Stimulated activated CD8-positive, alpha-beta memory T cell treated with anti-CD3 and anti-CD28 coated beads, Interleukin-15, amount 100 ng/mL, for 4 hours (primary cell): ENCODE measurements at regions not wholly inside any gene's neighbourhood (a gene's known extent, or its start where the extent isn't known, plus 50 kb on each side); places are given as distances from the start of the nearest gene placed in this dataset.

ENCODE experiments used
- DNase-seq, 2 donors: peaks; one replicate each; pipeline ENCODE4 v3.0.0-alpha.2; 2020; ENCODE audit warnings: low read depth in 2 of 2

GRCh38 chr6:5946701-5947100 is 60.0 kb downstream of the NRN1 start:
- no peak for DNase-seq

GRCh38 chr6:5946181-5946580 is 60.5 kb downstream of the NRN1 start:
- DNase-seq: no peak

GRCh38 chr6:5943591-5943990 is 63.1 kb downstream of the NRN1 start:
- no peak for DNase-seq

- DNase-seq: no peak
Measured at GRCh38 chr6:5942591-5942990, 64.1 kb downstream of the NRN1 start.

- DNase-seq: no peak
Measured at GRCh38 chr6:5941188-5941587, 65.5 kb downstream of the NRN1 start.

GRCh38 chr6:5938934-5939333 is 67.8 kb downstream of the NRN1 start:
- DNase-seq: no peak

- no peak for DNase-seq
Measured at GRCh38 chr6:5937936-5938706, 68.6 kb downstream of the NRN1 start.

GRCh38 chr6:5937169-5937909 is 69.4 kb downstream of the NRN1 start:
- DNase-seq: no peak

- no peak for DNase-seq
Measured at GRCh38 chr6:5936631-5937030, 70.1 kb downstream of the NRN1 start.

GRCh38 chr6:5936140-5936539 is 70.6 kb downstream of the NRN1 start:
- DNase-seq: no peak

- DNase-seq: no peak
Measured at GRCh38 chr6:5930968-5931367, 75.8 kb downstream of the NRN1 start.

GRCh38 chr6:5930143-5930770 is 76.5 kb downstream of the NRN1 start:
- no peak for DNase-seq

GRCh38 chr6:5923840-5924239 is 82.9 kb downstream of the NRN1 start:
- DNase-seq: no peak

GRCh38 chr6:5922230-5922629 is 84.5 kb downstream of the NRN1 start:
- DNase-seq: no peak

- no peak for DNase-seq
Measured at GRCh38 chr6:5909721-5910120, 97.0 kb downstream of the NRN1 start.

- no peak for DNase-seq
Measured at GRCh38 chr6:5906842-5907241, 99.9 kb downstream of the NRN1 start.

- DNase-seq: no peak
Measured at GRCh38 chr6:5906340-5906670, 100.4 kb downstream of the NRN1 start.

GRCh38 chr6:5905431-5906339 is 101.0 kb downstream of the NRN1 start:
- DNase-seq: no peak

- DNase-seq: no peak
Measured at GRCh38 chr6:5904532-5904931, 102.2 kb downstream of the NRN1 start.

- no peak for DNase-seq
Measured at GRCh38 chr6:5899216-5900045, 107.3 kb downstream of the NRN1 start.

GRCh38 chr6:5898563-5898962 is 108.2 kb downstream of the NRN1 start:
- DNase-seq: no peak
